Stimulated activated CD4-positive, alpha-beta T cell treated with anti-CD3 and anti-CD28 coated beads, Interleukin-1b, Interleukin-23, amount 100 ng/mL, for 48 hours (primary cell): ENCODE measurements at regions not wholly inside any gene's neighbourhood (a gene's known extent, or its start where the extent isn't known, plus 50 kb on each side); places are given as distances from the start of the nearest gene placed in this dataset.

Experiments used
- DNase-seq: peaks from one replicate; pipeline ENCODE4 v3.0.0-alpha.2; 2020

- DNase-seq = no peak
These were observed 554.8 kb upstream of the TENM3 start for GRCh38 chr4:181688432-181688831.

GRCh38 chr4:181688872-181689271, 554.3 kb upstream of the TENM3 start:
- DNase-seq = no peak

- no peak for DNase-seq
These were observed 552.7 kb upstream of the TENM3 start for GRCh38 chr4:181690498-181690897.

- no peak for DNase-seq
These were observed 550.2 kb upstream of the TENM3 start for GRCh38 chr4:181692965-181693364.

- DNase-seq = no peak
These were observed 549.7 kb upstream of the TENM3 start for GRCh38 chr4:181693517-181693916.

- no peak for DNase-seq
These were observed 545.0 kb upstream of the TENM3 start for GRCh38 chr4:181698221-181698620.

GRCh38 chr4:181701214-181701613, 542.0 kb upstream of the TENM3 start:
- no peak for DNase-seq

- DNase-seq = no peak
These were observed 541.3 kb upstream of the TENM3 start for GRCh38 chr4:181701894-181702293.

GRCh38 chr4:181702864-181703495, 540.2 kb upstream of the TENM3 start:
- DNase-seq = no peak

GRCh38 chr4:181710143-181710542, 533.1 kb upstream of the TENM3 start:
- DNase-seq = no peak

- DNase-seq = no peak
These were observed 531.8 kb upstream of the TENM3 start for GRCh38 chr4:181711387-181711786.

- DNase-seq = no peak
These were observed 514.8 kb upstream of the TENM3 start for GRCh38 chr4:181728305-181728966.

- DNase-seq = no peak
These were observed 511.3 kb upstream of the TENM3 start for GRCh38 chr4:181731900-181732299.

GRCh38 chr4:181737744-181738143, 505.5 kb upstream of the TENM3 start:
- no peak for DNase-seq

GRCh38 chr4:181739031-181739430, 504.2 kb upstream of the TENM3 start:
- DNase-seq = no peak

GRCh38 chr4:181741513-181741912, 501.7 kb upstream of the TENM3 start:
- no peak for DNase-seq

- no peak for DNase-seq
These were observed 497.1 kb upstream of the TENM3 start for GRCh38 chr4:181745933-181746625.

- no peak for DNase-seq
These were observed 494.6 kb upstream of the TENM3 start for GRCh38 chr4:181748581-181748980.

GRCh38 chr4:181752516-181752915, 490.7 kb upstream of the TENM3 start:
- no peak for DNase-seq

- no peak for DNase-seq
These were observed 490.0 kb upstream of the TENM3 start for GRCh38 chr4:181753207-181753606.

- DNase-seq = no peak
These were observed 487.4 kb upstream of the TENM3 start for GRCh38 chr4:181755846-181756245.

- no peak for DNase-seq
These were observed 486.6 kb upstream of the TENM3 start for GRCh38 chr4:181756451-181757095.

- DNase-seq = no peak
These were observed 486.1 kb upstream of the TENM3 start for GRCh38 chr4:181757098-181757497.
